Endothelial cell of umbilical vein (primary cell): ENCODE measurements at regions not wholly inside any gene's neighbourhood (a gene's known extent, or its start where the extent isn't known, plus 50 kb on each side); places are given as distances from the start of the nearest gene placed in this dataset.
"Not testable (repeated sequence)": the region's sequence is repeated elsewhere in the genome, so short reads cannot be mapped to it uniquely, and the experiment has no call there.

Source experiments
- BruUV-seq: library from RNA; stranded (reverse); fragments of 400-500 nt; replicated peaks from 2 replicates; lab custom pipeline; 2021; lab: Mats Ljungman, UMichigan
- CTCF ChIA-PET: fragments of 300-600, 350-600 bp; sonication (Branson Sonifier 250); formaldehyde crosslinking; loops from one replicate; lab custom pipeline; 2021; ENCODE audit warnings: antibody characterized with exemption, inconsistent platforms; lab: Charles Lee
- POLR2A ChIA-PET: fragments of 300-600, 350-600 bp; sonication (Branson Sonifier 250); formaldehyde crosslinking; loops from one replicate; lab custom pipeline; 2021; ENCODE audit warnings: antibody characterized with exemption, inconsistent platforms; lab: Charles Lee
- DNase-seq: peaks from one replicate; pipeline ENCODE4 v3.0.0-alpha.2; 2011; ENCODE audit warnings: low read depth, low spot score
- FAIRE-seq: peaks from 2 replicates; lab custom pipeline; 2011; peaks lifted over from hg19 to GRCh38; lab: Jason Lieb, UNC
- H2AFZ ChIP-seq: 2 replicates; pipeline ENCODE4 v1.6.0; 2012; ENCODE audit warnings: low read depth, low read length, control low read depth, inconsistent platforms
- H3K27ac ChIP-seq: 2 replicates; pipeline ENCODE4 v1.5.1; 2011; ENCODE audit warnings: low read depth, mild to moderate bottlenecking, control low read depth, low read length, moderate library complexity; ENCODE audit not compliant: insufficient read depth
- H3K27me3 ChIP-seq, 2 experiments: 2 replicates each; pipeline versions ENCODE4 v1.6.0 to v1.6.1; 2011; ENCODE audit warnings: low read length in 2 of 2, mixed read lengths in 1 of 2; ENCODE audit not compliant: control insufficient read depth in 2 of 2, insufficient read depth in 2 of 2
- H3K36me3 ChIP-seq, 2 experiments: 2 replicates in 1 of 2; 3 replicates in 1 of 2; pipeline ENCODE4 v1.5.1; 2011; ENCODE audit warnings: low read length in 2 of 2, mild to moderate bottlenecking in 1 of 2, moderate library complexity in 1 of 2; ENCODE audit not compliant: control insufficient read depth in 2 of 2, insufficient read depth in 2 of 2; ENCODE audit errors: extremely low read depth in 1 of 2
- H3K4me1 ChIP-seq: 3 replicates; pipeline ENCODE4 v1.5.1; 2011; ENCODE audit warnings: mild to moderate bottlenecking, low read length; ENCODE audit not compliant: control insufficient read depth, insufficient read depth; ENCODE audit errors: extremely low read depth
- H3K4me2 ChIP-seq: 2 replicates; pipeline ENCODE4 v1.6.1; 2011; ENCODE audit warnings: low read length, control low read depth, mixed read lengths; ENCODE audit not compliant: insufficient read depth
- H3K4me3 ChIP-seq, 3 experiments: fragments of 200-600 bp in 1 of 3; sonication (generic), shearing (Covaris generic) in 1 of 3; replicated peaks in 1 of 3; 2 replicates each; pipeline ENCODE4 v1.5.1; 2011 to 2016; ENCODE audit warnings: control low read depth in 3 of 3, low read length in 3 of 3, mild to moderate bottlenecking in 2 of 3, inconsistent platforms in 1 of 3, low read depth in 1 of 3, moderate library complexity in 1 of 3; ENCODE audit not compliant: insufficient read depth in 1 of 3
- H3K79me2 ChIP-seq: 2 replicates; pipeline ENCODE4 v1.6.0; 2012; ENCODE audit warnings: low read length, inconsistent platforms; ENCODE audit not compliant: control insufficient read depth, insufficient read depth
- H3K9ac ChIP-seq: replicated peaks from 2 replicates; pipeline ENCODE3; 2011; ENCODE audit warnings: low read length, control low read depth; ENCODE audit not compliant: insufficient read depth; ENCODE audit errors: extremely low read depth
- H3K9me1 ChIP-seq: replicated peaks from 3 replicates; pipeline ENCODE4 v1.6.0; 2011; ENCODE audit warnings: mild to moderate bottlenecking, low read length; ENCODE audit not compliant: control insufficient read depth, insufficient read depth; ENCODE audit errors: extremely low read depth
- H3K9me3 ChIP-seq: replicated peaks from 2 replicates; pipeline ENCODE4 v1.5.1; 2012; ENCODE audit warnings: low read length, inconsistent platforms; ENCODE audit not compliant: control insufficient read depth, insufficient read depth
- H4K20me1 ChIP-seq: replicated peaks from 2 replicates; pipeline ENCODE3; 2011; ENCODE audit warnings: mild to moderate bottlenecking, low read length; ENCODE audit not compliant: control insufficient read depth, insufficient read depth; ENCODE audit errors: extremely low read depth
- EZH2 ChIP-seq: IDR thresholded peaks from 2 replicates; pipeline ENCODE4 v1.6.1; 2012; ENCODE audit warnings: borderline replicate concordance, low read depth, mild to moderate bottlenecking, moderate library complexity, low read length, inconsistent platforms; ENCODE audit not compliant: severe bottlenecking
- FOS ChIP-seq: IDR thresholded peaks from 2 replicates; pipeline ENCODE4 v1.6.1; 2011; ENCODE audit warnings: mild to moderate bottlenecking, low read length, moderate library complexity, borderline replicate concordance; ENCODE audit not compliant: insufficient read depth
- MAX ChIP-seq: IDR thresholded peaks from 2 replicates; pipeline ENCODE4 v1.6.1; 2011; ENCODE audit not compliant: insufficient read depth, insufficient read length
- dilution Hi-C: fragments of 300-500 bp; cut with MboI; formaldehyde crosslinking; loops from one replicate; pipeline ENCODE4 v1.15.0; 2019; ENCODE audit warnings: low sequenced_read_pairs; ENCODE audit not compliant: extremely low pct_ligation_motif_present
- intact Hi-C: fragments of 100-400 bp; cut with micrococcal nuclease; formaldehyde crosslinking; loops from one replicate; pipeline ENCODE4 v1.10.0; 2022

GRCh38 chr2:123614596-123614995 lies 410.5 kb upstream of the CNTNAP5 start:
- Histone ChIP-seq H3K9me1 (no peaks in the 10 kb centered on the region), H3K9me3 (peaks cover 2% of the 10 kb centered on the region), H4K20me1 (no peaks in the 10 kb centered on the region), H3K4me2 (no peak overlapping the region), H3K36me3 (no peaks in the 10 kb centered on the region), H3K4me3 (no peak overlapping the region), H3K9ac (no peak overlapping the region), H3K4me1 (no peaks in the 10 kb centered on the region), H3K27ac (no peak overlapping the region), H3K27me3 (no peaks in the 10 kb centered on the region), H3K79me2 (no peaks in the 10 kb centered on the region), H2AFZ (no peak overlapping the region)
- DNase-seq (no peak), FAIRE-seq (no peak)
- dilution Hi-C loops: no loop called here
- TF ChIP-seq EZH2: no peak
- TF ChIP-seq FOS: no peak
- no peak for TF ChIP-seq MAX
- ChIA-PET POLR2A (no interaction called here), CTCF (no interaction called here)
- no TSS peak for BruUV-seq
- intact Hi-C loops: no loop called here

DNA sequence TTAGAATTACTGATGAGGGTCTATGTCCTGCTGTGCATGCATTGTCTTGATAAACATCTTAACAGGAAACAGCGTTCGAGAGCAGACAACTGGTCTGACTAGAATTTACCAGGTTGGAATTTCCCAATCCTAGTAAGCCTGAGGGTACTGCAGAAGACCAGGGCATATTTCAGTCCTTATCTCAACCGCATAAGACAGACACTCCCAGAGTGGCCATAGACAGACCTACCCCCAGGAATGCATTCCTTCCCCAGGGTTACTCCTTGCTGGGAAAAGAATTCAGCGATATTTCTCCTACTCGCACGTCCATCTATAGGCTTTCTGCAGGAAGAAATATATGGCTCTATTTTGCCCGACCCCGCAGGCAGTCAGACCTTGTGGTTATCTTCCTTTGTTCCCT lies 406.4 kb upstream of the CNTNAP5 start:
- H3K36me3 ChIP-seq, H3K4me2 ChIP-seq, H3K4me3 ChIP-seq, DNase-seq, POLR2A ChIA-PET, H3K9me1 ChIP-seq, BruUV-seq, H2AFZ ChIP-seq, H3K9me3 ChIP-seq, CTCF ChIA-PET, H3K27me3 ChIP-seq, FAIRE-seq, H3K9ac ChIP-seq, H3K27ac ChIP-seq, H3K4me1 ChIP-seq, H3K79me2 ChIP-seq, dilution Hi-C loops, intact Hi-C loops, H4K20me1 ChIP-seq: not testable (repeated sequence)
